ENCODE measurements at regions not wholly inside any gene's neighbourhood (a gene's known extent, or its start where the extent isn't known, plus 50 kb on each side); places are given as distances from the start of the nearest gene placed in this dataset.
"Not testable (repeated sequence)": the region's sequence is repeated elsewhere in the genome, so short reads cannot be mapped to it uniquely, and the experiment has no call there.

GRCh38 chr3:158882445-158882844 lies 80.6 kb downstream of the MFSD1 start:
- in situ Hi-C loops (cut with HindIII; ENCODE audit: low sequenced_read_pairs), result no loop called here

GRCh38 chr3:158896729-158897128 lies 94.9 kb downstream of the MFSD1 start:
- in situ Hi-C loops (cut with HindIII; ENCODE audit: low sequenced_read_pairs), result loop anchor here (10.0 kb wide), 1 partner anchor 208 kb away; no protein-coding TSS in a partner anchor

- in situ Hi-C loops (cut with HindIII; ENCODE audit: low sequenced_read_pairs), result no loop called here
Measured at GRCh38 chr3:158906749-158907148, 104.9 kb downstream of the MFSD1 start.

GRCh38 chr3:158908187-158908734 lies 106.4 kb downstream of the MFSD1 start:
- in situ Hi-C loops (cut with HindIII; ENCODE audit: low sequenced_read_pairs), result no loop called here

GRCh38 chr3:158909870-158910269 lies 108.0 kb downstream of the MFSD1 start:
- in situ Hi-C loops (cut with HindIII; ENCODE audit: low sequenced_read_pairs), result no loop called here

- in situ Hi-C loops (cut with HindIII; ENCODE audit: low sequenced_read_pairs), result no loop called here
Measured at GRCh38 chr3:158911586-158911985, 109.7 kb downstream of the MFSD1 start.

- in situ Hi-C loops (cut with HindIII; ENCODE audit: low sequenced_read_pairs), result no loop called here
Measured at GRCh38 chr3:158912188-158912587, 110.3 kb downstream of the MFSD1 start.

- in situ Hi-C loops (cut with HindIII; ENCODE audit: low sequenced_read_pairs), result no loop called here
Measured at GRCh38 chr3:158912621-158913020, 110.8 kb downstream of the MFSD1 start.

- in situ Hi-C loops (cut with HindIII; ENCODE audit: low sequenced_read_pairs), result no loop called here
Measured at GRCh38 chr3:158916111-158916510, 114.3 kb downstream of the MFSD1 start.

- in situ Hi-C loops (cut with HindIII; ENCODE audit: low sequenced_read_pairs), result no loop called here
Measured at GRCh38 chr3:158918008-158918407, 116.2 kb downstream of the MFSD1 start.

- in situ Hi-C loops (cut with HindIII; ENCODE audit: low sequenced_read_pairs), result no loop called here
Measured at GRCh38 chr3:158918451-158918850, 116.6 kb downstream of the MFSD1 start.

GRCh38 chr3:158920371-158920770 lies 118.5 kb downstream of the MFSD1 start:
- in situ Hi-C loops (cut with HindIII; ENCODE audit: low sequenced_read_pairs), result no loop called here

- in situ Hi-C loops (cut with HindIII; ENCODE audit: low sequenced_read_pairs), result no loop called here
Measured at GRCh38 chr3:158925021-158925420, 123.2 kb downstream of the MFSD1 start.

GRCh38 chr3:158925828-158926494 lies 124.1 kb downstream of the MFSD1 start:
- in situ Hi-C loops (cut with HindIII; ENCODE audit: low sequenced_read_pairs), result no loop called here

- in situ Hi-C loops (cut with HindIII; ENCODE audit: low sequenced_read_pairs), result no loop called here
Measured at GRCh38 chr3:158935846-158936245, 134.0 kb downstream of the MFSD1 start.

- in situ Hi-C loops (cut with HindIII; ENCODE audit: low sequenced_read_pairs), result no loop called here
Measured at GRCh38 chr3:158936530-158937113, 134.8 kb downstream of the MFSD1 start.

GRCh38 chr3:158950178-158950901 lies 148.5 kb downstream of the MFSD1 start:
- in situ Hi-C loops (cut with HindIII; ENCODE audit: low sequenced_read_pairs), result no loop called here

GRCh38 chr3:158953131-158953530 lies 151.3 kb downstream of the MFSD1 start:
- in situ Hi-C loops (cut with HindIII; ENCODE audit: low sequenced_read_pairs), result no loop called here

- in situ Hi-C loops (cut with HindIII; ENCODE audit: low sequenced_read_pairs), result no loop called here
Measured at GRCh38 chr3:158954420-158954819, 152.6 kb downstream of the MFSD1 start.

GRCh38 chr3:158957777-158958176 lies 155.9 kb downstream of the MFSD1 start:
- in situ Hi-C loops (cut with HindIII; ENCODE audit: low sequenced_read_pairs), result not testable (repeated sequence)

- in situ Hi-C loops (cut with HindIII; ENCODE audit: low sequenced_read_pairs), result no loop called here
Measured at GRCh38 chr3:158958873-158959272, 157.0 kb downstream of the MFSD1 start.

GRCh38 chr3:158961471-158961870 lies 159.6 kb downstream of the MFSD1 start:
- in situ Hi-C loops (cut with HindIII; ENCODE audit: low sequenced_read_pairs), result no loop called here

Measured in DLD1 (cell line).